ENCODE measurements at regions not wholly inside any gene's neighbourhood (a gene's known extent, or its start where the extent isn't known, plus 50 kb on each side); places are given as distances from the start of the nearest gene placed in this dataset.
A peak's percentile ranks its signal among the peaks of the same experiment; 100 is the strongest.

- CTCF ChIA-PET: no interaction called here
Observed at GRCh38 chr10:26946102-26946811, 85.5 kb upstream of the ABI1 start.

GRCh38 chr10:26944261-26944882 is 83.6 kb upstream of the ABI1 start:
- no peak overlapping the region for H3K4me3 ChIP-seq (ENCODE audit: low read length)
- no peak overlapping the region for H3K9ac ChIP-seq (ENCODE audit: low read length)
- no peak for TF ChIP-seq EZH2phosphoT487 (IDR thresholded peaks at IDR 0.05; ENCODE audit: borderline replicate concordance, low read length)
- TF ChIP-seq CTCF (conservative IDR thresholded peaks at IDR 0.05; ENCODE audit: low read depth, low read length): no peak
- no peak for TF ChIP-seq EZH2 (IDR thresholded peaks at IDR 0.05; ENCODE audit: low read length, unreplicated experiment)
- no peak for ATAC-seq
- H2AFZ ChIP-seq (ENCODE audit: low read length): no peak overlapping the region
- no TSS peak for BruUV-seq (replicated peaks)
- ChIA-PET CTCF (no interaction called here), POLR2A (ENCODE audit: unreplicated experiment) (interaction anchor here (0.6 kb wide), 1 partner anchor 29 kb away, joined by 5 read pairs; no protein-coding TSS in a partner anchor)
- no peaks in the 10 kb centered on the region for H4K20me1 ChIP-seq (ENCODE audit: low read length)
- no peaks in the 10 kb centered on the region for H3K9me3 ChIP-seq (ENCODE audit: low read length)
- no peaks in the 10 kb centered on the region for H3K27me3 ChIP-seq (ENCODE audit: low read length)
- no peaks in the 10 kb centered on the region for H3K79me2 ChIP-seq (ENCODE audit: low read length)
- intact Hi-C loops (cut with micrococcal nuclease): no loop called here
- DNase-seq: no peak
- no peaks in the 10 kb centered on the region for H3K9me2 ChIP-seq (replicated peaks; ENCODE audit: low read length)
- no peaks in the 10 kb centered on the region for H3F3A ChIP-seq (ENCODE audit: low read length, unreplicated experiment)
- H3K4me2 ChIP-seq (ENCODE audit: low read length): no peak overlapping the region
- no peaks in the 10 kb centered on the region for H3K4me1 ChIP-seq (ENCODE audit: insufficient read depth, low read length)
- no peak overlapping the region for H3K27ac ChIP-seq (ENCODE audit: low read length)
- H3K36me3 ChIP-seq (ENCODE audit: low read depth, low read length): no peaks in the 10 kb centered on the region

More at GRCh38 chr10:26946102-26946811, 85.5 kb upstream of the ABI1 start:
- Histone ChIP-seq H3K27me3 (ENCODE audit: low read length) (no peaks in the 10 kb centered on the region), H3K4me1 (ENCODE audit: insufficient read depth, low read length) (no peaks in the 10 kb centered on the region), H3K27ac (ENCODE audit: low read length) (no peak overlapping the region), H3K79me2 (ENCODE audit: low read length) (no peaks in the 10 kb centered on the region), H2AFZ (ENCODE audit: low read length) (no peak overlapping the region), H3K9me2 (replicated peaks; ENCODE audit: low read length) (no peaks in the 10 kb centered on the region), H3K36me3 (ENCODE audit: low read depth, low read length) (no peaks in the 10 kb centered on the region), H3F3A (ENCODE audit: low read length, unreplicated experiment) (no peaks in the 10 kb centered on the region), H3K4me2 (ENCODE audit: low read length) (no peak overlapping the region), H4K20me1 (ENCODE audit: low read length) (no peaks in the 10 kb centered on the region), H3K4me3 (ENCODE audit: low read length) (no peak overlapping the region), H3K9me3 (ENCODE audit: low read length) (no peaks in the 10 kb centered on the region), H3K9ac (ENCODE audit: low read length) (no peak overlapping the region)
- BruUV-seq (replicated peaks): no TSS peak
- peak; percentile 42 for DNase-seq
- POLR2A ChIA-PET (ENCODE audit: unreplicated experiment): no interaction called here
- TF ChIP-seq EZH2phosphoT487 (IDR thresholded peaks at IDR 0.05; ENCODE audit: borderline replicate concordance, low read length): no peak
- no peak for TF ChIP-seq CTCF (conservative IDR thresholded peaks at IDR 0.05; ENCODE audit: low read depth, low read length)
- no peak for TF ChIP-seq EZH2 (IDR thresholded peaks at IDR 0.05; ENCODE audit: low read length, unreplicated experiment)
- no peak for ATAC-seq
- intact Hi-C loops (cut with micrococcal nuclease): no loop called here

GRCh38 chr10:26939962-26940354 is 79.2 kb upstream of the ABI1 start:
- intact Hi-C loops (cut with micrococcal nuclease): no loop called here
- CTCF ChIA-PET: no interaction called here

More at GRCh38 chr10:26939962-26940354, 79.2 kb upstream of the ABI1 start:
- H3K9me2 ChIP-seq (replicated peaks; ENCODE audit: low read length): no peaks in the 10 kb centered on the region
- no peak overlapping the region for H2AFZ ChIP-seq (ENCODE audit: low read length)
- no TSS peak for BruUV-seq (replicated peaks)
- no peak overlapping the region for H3K4me2 ChIP-seq (ENCODE audit: low read length)
- H3K4me1 ChIP-seq (ENCODE audit: insufficient read depth, low read length): no peaks in the 10 kb centered on the region
- no peaks in the 10 kb centered on the region for H4K20me1 ChIP-seq (ENCODE audit: low read length)
- no peaks in the 10 kb centered on the region for H3F3A ChIP-seq (ENCODE audit: low read length, unreplicated experiment)
- POLR2A ChIA-PET (ENCODE audit: unreplicated experiment): no interaction called here
- DNase-seq: no peak
- H3K27me3 ChIP-seq (ENCODE audit: low read length): no peaks in the 10 kb centered on the region
- no peak for TF ChIP-seq EZH2 (IDR thresholded peaks at IDR 0.05; ENCODE audit: low read length, unreplicated experiment)
- TF ChIP-seq EZH2phosphoT487 (IDR thresholded peaks at IDR 0.05; ENCODE audit: borderline replicate concordance, low read length): no peak
- no peak for TF ChIP-seq CTCF (conservative IDR thresholded peaks at IDR 0.05; ENCODE audit: low read depth, low read length)
- no peak overlapping the region for H3K27ac ChIP-seq (ENCODE audit: low read length)
- H3K4me3 ChIP-seq (ENCODE audit: low read length): no peak overlapping the region
- H3K9me3 ChIP-seq (ENCODE audit: low read length): no peaks in the 10 kb centered on the region
- no peaks in the 10 kb centered on the region for H3K79me2 ChIP-seq (ENCODE audit: low read length)
- H3K9ac ChIP-seq (ENCODE audit: low read length): no peak overlapping the region
- ATAC-seq: no peak
- H3K36me3 ChIP-seq (ENCODE audit: low read depth, low read length): no peaks in the 10 kb centered on the region

Measured in PC-3 (cell line).